Osteoblast (primary cell): ENCODE measurements at regions not wholly inside any gene's neighbourhood (a gene's known extent, or its start where the extent isn't known, plus 50 kb on each side); places are given as distances from the start of the nearest gene placed in this dataset.

Experiments
- DNase-seq: peaks from one replicate; pipeline ENCODE4 v3.0.0; 2011; ENCODE audit warnings: low spot score, mixed read lengths; ENCODE audit not compliant: insufficient read length; ENCODE audit errors: missing footprints
- H2AFZ ChIP-seq: 2 replicates; pipeline ENCODE4 v1.6.0; 2011; ENCODE audit warnings: mild to moderate bottlenecking, low read length
- H3K27ac ChIP-seq: 2 replicates; pipeline ENCODE4 v1.5.1; 2011; ENCODE audit warnings: mild to moderate bottlenecking, low read depth, low read length, moderate library complexity
- H3K27me3 ChIP-seq: 2 replicates; pipeline ENCODE4 v1.6.0; 2012; ENCODE audit warnings: mild to moderate bottlenecking, control low read depth, inconsistent platforms, low read length, moderate library complexity; ENCODE audit not compliant: insufficient read depth
- H3K36me3 ChIP-seq: 2 replicates; pipeline ENCODE4 v1.5.1; 2011; ENCODE audit warnings: mild to moderate bottlenecking, low read length, control low read depth, moderate library complexity; ENCODE audit not compliant: insufficient read depth
- H3K4me1 ChIP-seq: 2 replicates; pipeline ENCODE4 v1.5.1; 2011; ENCODE audit warnings: mild to moderate bottlenecking, low read length, control low read depth, moderate library complexity; ENCODE audit not compliant: insufficient read depth
- H3K4me2 ChIP-seq: 2 replicates; pipeline ENCODE4 v1.6.0; 2011; ENCODE audit warnings: mild to moderate bottlenecking, low read length; ENCODE audit not compliant: insufficient read depth
- H3K4me3 ChIP-seq: fragments of 200-600 bp; sonication (generic); 3 replicates; pipeline ENCODE4 v1.5.1; 2012; ENCODE audit warnings: mild to moderate bottlenecking, low read length, inconsistent platforms; ENCODE audit not compliant: insufficient read depth
- H3K79me2 ChIP-seq: 2 replicates; pipeline ENCODE4 v1.6.0; 2012; ENCODE audit warnings: mild to moderate bottlenecking, low read length, control low read depth, inconsistent platforms; ENCODE audit not compliant: insufficient read depth
- H3K9me3 ChIP-seq: 2 replicates; pipeline ENCODE4 v1.5.1; 2011; ENCODE audit warnings: low read depth, low read length, control low read depth
- H4K20me1 ChIP-seq: 2 replicates; pipeline ENCODE4 v1.6.0; 2012; ENCODE audit warnings: mild to moderate bottlenecking, low read length, control low read depth; ENCODE audit not compliant: insufficient read depth
- CTCF ChIP-seq: IDR thresholded peaks from 2 replicates; pipeline ENCODE4 v1.5.1; 2011; ENCODE audit warnings: mild to moderate bottlenecking, low read depth, low read length, moderate library complexity; ENCODE audit errors: extremely low read depth

- Histone ChIP-seq H3K79me2 (no peaks in the 10 kb centered on the region), H2AFZ (peak overlapping the region; percentile 41), H4K20me1 (no peaks in the 10 kb centered on the region), H3K27ac (no peak overlapping the region), H3K4me1 (no peaks in the 10 kb centered on the region), H3K4me3 (no peak overlapping the region), H3K27me3 (no peaks in the 10 kb centered on the region), H3K4me2 (no peak overlapping the region), H3K36me3 (no peaks in the 10 kb centered on the region), H3K9me3 (no peaks in the 10 kb centered on the region)
- no peak for TF ChIP-seq CTCF
- no peak for DNase-seq
These were observed 617.7 kb upstream of the SLITRK1 start for GRCh38 chr13:84500016-84500415.

GRCh38 chr13:84497613-84498012 is 615.3 kb upstream of the SLITRK1 start:
- no peaks in the 10 kb centered on the region for H3K27me3 ChIP-seq
- no peak for DNase-seq
- no peaks in the 10 kb centered on the region for H3K79me2 ChIP-seq
- H3K4me2 ChIP-seq: no peak overlapping the region
- H4K20me1 ChIP-seq: no peaks in the 10 kb centered on the region
- TF ChIP-seq CTCF: no peak
- no peaks in the 10 kb centered on the region for H3K36me3 ChIP-seq
- no peak overlapping the region for H2AFZ ChIP-seq
- no peak overlapping the region for H3K4me3 ChIP-seq
- H3K27ac ChIP-seq: no peak overlapping the region
- no peaks in the 10 kb centered on the region for H3K9me3 ChIP-seq
- no peaks in the 10 kb centered on the region for H3K4me1 ChIP-seq

GRCh38 chr13:84491952-84492351 is 609.7 kb upstream of the SLITRK1 start:
- H3K9me3 ChIP-seq: no peaks in the 10 kb centered on the region
- TF ChIP-seq CTCF: no peak
- DNase-seq: no peak

GRCh38 chr13:84487752-84488151 is 605.5 kb upstream of the SLITRK1 start:
- Histone ChIP-seq H3K4me3 (no peak overlapping the region), H3K27me3 (no peaks in the 10 kb centered on the region), H3K36me3 (no peaks in the 10 kb centered on the region), H3K79me2 (no peaks in the 10 kb centered on the region), H3K9me3 (no peaks in the 10 kb centered on the region), H4K20me1 (no peaks in the 10 kb centered on the region), H3K27ac (no peak overlapping the region), H2AFZ (no peak overlapping the region), H3K4me1 (no peaks in the 10 kb centered on the region), H3K4me2 (no peak overlapping the region)
- no peak for TF ChIP-seq CTCF
- no peak for DNase-seq

More at GRCh38 chr13:84491952-84492351, 609.7 kb upstream of the SLITRK1 start:
- Histone ChIP-seq H4K20me1 (no peaks in the 10 kb centered on the region), H3K27ac (no peak overlapping the region), H3K4me2 (no peak overlapping the region), H3K4me3 (no peak overlapping the region), H2AFZ (no peak overlapping the region), H3K27me3 (no peaks in the 10 kb centered on the region), H3K79me2 (no peaks in the 10 kb centered on the region), H3K36me3 (no peaks in the 10 kb centered on the region), H3K4me1 (no peaks in the 10 kb centered on the region)
